ENCODE measurements at regions not wholly inside any gene's neighbourhood (a gene's known extent, or its start where the extent isn't known, plus 50 kb on each side); places are given as distances from the start of the nearest gene placed in this dataset.
"Not testable (repeated sequence)": the region's sequence is repeated elsewhere in the genome, so short reads cannot be mapped to it uniquely, and the experiment has no call there.

DNA sequence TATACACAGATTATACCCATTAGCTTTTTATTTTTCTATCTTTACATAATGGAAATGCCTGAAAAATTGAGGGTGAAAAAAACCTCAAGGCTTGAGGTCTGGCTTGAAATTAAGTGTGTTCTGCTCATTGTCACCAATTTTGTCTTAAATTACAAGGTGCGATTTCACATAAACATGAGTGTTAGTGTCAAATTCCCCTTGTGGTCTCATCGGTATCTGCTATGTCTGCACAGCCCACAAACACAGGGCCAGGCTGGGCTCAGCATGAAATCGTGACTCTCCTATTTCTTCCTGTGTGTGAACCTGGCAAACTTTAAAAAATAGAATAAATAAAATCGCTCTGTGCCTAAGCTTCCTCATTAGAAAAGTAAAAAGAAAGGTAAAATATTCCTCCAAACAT is 109.1 kb downstream of the CRLF2 start:
- DNase-seq = no peak

DNA sequence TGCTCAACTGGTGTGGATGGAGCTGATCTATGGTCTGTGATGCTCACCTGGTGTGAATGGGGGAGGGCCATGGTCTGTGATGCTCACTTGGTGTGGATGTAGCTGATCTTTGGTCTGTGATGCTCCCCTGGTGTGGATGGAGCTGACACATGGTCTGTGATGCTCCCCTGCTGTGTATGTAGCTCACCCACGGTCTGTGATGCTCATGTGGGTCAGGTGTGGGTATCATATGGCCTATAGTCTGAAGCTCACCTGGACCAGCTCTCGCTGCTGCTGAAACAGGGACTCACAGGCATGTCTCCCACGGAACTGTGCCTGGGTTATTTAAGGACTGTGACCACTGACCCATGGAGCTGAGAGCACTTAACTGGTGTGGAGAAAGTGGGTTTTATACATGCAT is 109.7 kb downstream of the CRLF2 start:
- no peak for DNase-seq

DNA sequence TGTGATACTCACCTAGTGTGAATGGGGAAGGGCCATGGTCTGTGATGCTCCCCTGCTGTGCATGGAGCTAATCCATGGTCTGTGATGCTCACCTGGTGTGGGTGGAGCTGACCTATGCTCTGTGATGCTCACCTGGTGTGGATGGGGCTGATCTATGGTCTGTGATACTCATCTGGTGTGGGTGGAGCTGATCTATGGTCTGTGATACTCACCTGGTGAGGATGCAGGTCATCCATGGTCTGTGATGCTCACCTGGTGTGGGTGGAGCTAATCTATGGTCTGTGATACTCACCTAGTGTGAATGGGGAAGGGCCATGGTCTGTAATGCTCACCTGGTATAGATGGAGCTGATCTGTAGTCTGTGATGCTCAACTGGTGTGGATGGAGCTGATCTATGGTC is 110.2 kb downstream of the CRLF2 start:
- not testable (repeated sequence) for DNase-seq

DNA sequence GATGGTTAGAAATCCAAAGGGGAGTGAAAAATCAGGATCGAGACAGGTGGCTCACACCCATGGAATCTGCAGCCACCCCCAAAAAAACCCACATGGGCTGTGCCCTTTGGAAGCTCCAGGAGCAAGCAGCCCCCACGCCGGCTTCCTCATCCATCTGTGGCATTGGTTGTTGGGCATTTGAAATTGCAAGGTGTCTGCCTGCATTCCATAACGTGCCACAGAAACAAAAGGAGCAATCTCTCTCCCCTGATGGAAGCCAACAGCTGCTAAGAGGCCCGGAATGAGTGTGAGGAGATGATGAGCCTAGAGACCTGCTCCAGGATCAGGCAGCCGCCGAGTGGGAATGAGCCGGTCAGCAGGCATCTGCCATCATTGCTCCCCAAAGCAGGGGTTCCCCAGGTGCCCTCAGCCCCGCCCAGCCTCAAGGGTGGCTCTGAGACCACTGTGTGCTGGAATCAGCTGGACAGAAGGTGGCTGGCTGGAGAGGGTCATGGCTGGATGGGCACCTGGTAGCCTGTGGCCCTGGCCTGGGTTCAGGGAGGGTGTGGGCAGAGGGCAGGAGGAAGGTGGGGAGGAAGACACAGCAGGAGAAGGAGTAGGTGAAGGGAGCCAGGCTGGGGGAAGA is 113.2 kb downstream of the CRLF2 start:
- DNase-seq = no peak

GRCh38 chrX:1097328-1097727 is 115.1 kb downstream of the CRLF2 start:
- no peak for DNase-seq

DNA sequence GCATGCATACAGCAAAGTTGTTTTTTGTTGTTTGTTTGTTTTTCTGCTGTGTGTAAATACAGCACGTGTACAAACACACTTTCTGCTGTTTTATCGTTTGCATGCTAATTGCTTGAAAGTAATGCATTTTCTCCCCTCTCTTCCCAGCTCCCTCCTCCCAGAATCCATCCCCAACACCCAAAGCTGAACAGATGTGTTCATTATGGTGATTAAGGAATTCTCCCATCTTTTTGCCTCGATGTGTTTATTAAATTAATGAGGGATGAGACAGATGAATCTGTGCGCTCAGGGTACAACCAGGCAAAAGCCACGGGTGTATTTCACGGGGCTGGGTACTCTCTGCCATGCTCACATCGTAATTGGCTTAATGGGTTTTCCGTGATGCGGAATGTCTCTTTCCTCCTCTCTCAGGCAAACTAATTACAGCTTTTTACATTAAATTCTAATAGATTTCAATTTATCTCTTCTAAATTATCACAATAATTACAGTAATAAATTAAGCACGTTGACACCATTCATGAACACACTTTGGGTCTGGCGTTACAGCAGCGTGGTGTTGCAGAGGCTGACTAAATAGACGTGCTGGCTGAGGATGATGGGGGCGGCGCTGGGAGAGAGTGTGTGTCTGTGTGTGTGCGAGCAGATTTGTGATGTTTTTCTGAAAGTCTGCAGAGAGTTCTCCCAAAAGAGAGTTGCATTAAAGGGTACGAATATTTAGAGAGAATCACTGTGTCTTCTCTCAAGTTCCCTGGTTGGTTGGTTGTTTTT is 117.7 kb downstream of the CRLF2 start:
- DNase-seq = no peak

GRCh38 chrX:1093586-1094421 is 118.6 kb downstream of the CRLF2 start:
- no peak for DNase-seq

- DNase-seq = no peak
Measured at GRCh38 chrX:1093121-1093520, 119.3 kb downstream of the CRLF2 start.

DNA sequence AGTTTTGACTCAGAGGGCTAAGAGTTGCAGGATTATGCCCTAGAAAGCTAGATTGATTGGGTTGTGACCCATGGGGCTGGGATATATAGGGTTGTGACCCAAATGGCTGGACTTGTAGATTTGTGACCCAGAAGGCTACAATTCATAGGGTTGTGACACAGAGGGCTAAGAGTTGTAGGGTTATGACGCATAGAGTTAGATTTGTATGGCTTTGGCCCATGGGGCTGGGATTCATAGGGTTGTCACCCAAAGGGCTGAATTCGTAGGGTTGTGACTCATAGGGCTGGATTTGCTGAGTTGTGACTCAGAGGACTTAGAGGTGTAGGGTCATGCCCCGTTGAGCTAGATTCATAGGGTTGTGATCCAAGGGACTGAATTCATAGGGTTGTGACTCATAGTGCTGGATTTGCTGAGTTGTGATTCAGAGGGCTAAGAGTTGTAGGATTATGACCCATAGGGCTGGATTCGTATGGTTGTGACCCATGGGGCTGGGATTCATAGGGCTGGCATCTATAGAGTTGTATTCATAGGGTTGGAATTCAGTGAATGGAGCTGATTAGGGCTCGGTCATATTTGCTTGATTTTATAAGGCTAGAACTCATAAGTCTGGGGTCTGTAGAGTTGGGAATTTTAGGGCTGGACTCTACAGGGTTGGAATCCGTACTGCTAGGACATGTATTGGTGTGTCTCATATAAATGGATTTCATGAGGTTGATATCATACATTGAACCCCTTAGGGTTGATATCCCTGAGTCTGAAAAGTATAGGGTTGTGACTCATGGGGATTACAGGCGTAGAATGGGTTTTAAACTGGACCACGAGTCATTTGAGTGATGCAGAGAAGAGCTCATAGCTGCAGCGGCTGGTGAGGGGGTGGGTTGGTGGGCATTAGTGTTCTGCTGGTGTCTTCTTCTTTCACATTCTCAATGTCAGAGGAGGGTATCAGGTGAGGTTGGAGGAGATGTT is 125.7 kb downstream of the CRLF2 start:
- no peak for DNase-seq

GRCh38 chrX:1085871-1086270 is 126.6 kb downstream of the CRLF2 start:
- not testable (repeated sequence) for DNase-seq

DNA sequence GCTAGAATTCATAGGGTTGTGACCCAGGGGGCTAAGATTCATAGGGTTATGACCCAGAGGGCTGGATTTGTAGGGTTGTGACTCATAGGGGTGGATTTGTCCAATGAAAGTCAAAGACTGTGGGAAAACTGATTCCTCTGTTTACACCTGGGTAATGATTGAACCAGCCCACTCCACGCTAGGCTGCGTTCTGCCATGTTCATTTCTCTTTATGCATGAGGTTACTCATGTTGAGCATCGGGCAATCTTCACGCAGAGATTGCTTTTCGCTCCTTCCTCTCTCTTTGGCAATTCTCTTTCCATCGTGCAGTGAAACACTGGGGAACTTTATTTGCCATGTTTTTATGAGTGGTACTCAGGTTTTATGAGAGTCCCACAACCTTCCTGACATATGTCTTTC is 127.8 kb downstream of the CRLF2 start:
- DNase-seq = no peak

- DNase-seq = peak in 7 of 51 donors; percentile 1 to 30 (median 8)
Measured at GRCh38 chrX:1076871-1077651, 135.4 kb downstream of the CRLF2 start.

DNA sequence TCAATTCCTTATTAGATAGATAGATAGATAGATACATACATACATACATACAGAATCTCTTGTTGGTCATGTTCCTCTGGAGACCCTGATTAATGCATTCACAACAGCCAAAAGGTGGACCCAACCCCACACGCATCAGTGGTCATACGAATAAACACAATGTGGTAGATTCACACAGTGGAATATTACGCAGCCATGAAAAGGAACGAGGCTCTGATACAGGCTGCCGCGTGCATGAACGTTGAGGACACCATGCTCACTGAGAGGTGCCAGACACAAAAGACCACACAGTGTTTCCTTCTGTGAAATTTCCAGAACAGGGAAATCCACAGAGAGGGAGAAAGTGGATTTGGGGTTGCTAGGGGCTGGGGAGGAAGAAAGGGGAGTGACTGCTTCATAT is 136.7 kb downstream of the CRLF2 start:
- no peak for DNase-seq

- DNase-seq = no peak
Measured at GRCh38 chrX:1075156-1075555, 137.3 kb downstream of the CRLF2 start.

GRCh38 chrX:1074755-1075154 is 137.7 kb downstream of the CRLF2 start:
- DNase-seq = no peak

DNA sequence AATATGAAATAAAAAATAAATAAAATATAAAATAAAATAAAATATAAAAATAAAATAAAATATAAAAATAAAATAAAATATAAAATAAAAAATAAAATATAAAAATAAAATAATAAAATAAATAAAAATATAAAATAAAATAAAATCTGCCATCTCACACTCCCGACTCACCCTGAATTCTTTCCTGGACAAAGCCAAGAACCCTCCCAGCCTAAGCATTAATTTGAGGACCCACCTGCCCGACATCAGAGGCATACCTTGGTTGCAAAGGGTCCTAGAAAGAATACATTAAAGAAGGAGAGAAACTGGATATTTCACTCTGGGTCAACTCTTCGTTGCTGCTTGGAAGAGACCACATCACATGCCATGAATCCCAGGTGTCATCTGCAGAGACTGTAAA is 138.3 kb downstream of the CRLF2 start:
- no peak for DNase-seq

GRCh38 chrX:1072637-1073377 is 139.6 kb downstream of the CRLF2 start:
- DNase-seq = no peak

DNA sequence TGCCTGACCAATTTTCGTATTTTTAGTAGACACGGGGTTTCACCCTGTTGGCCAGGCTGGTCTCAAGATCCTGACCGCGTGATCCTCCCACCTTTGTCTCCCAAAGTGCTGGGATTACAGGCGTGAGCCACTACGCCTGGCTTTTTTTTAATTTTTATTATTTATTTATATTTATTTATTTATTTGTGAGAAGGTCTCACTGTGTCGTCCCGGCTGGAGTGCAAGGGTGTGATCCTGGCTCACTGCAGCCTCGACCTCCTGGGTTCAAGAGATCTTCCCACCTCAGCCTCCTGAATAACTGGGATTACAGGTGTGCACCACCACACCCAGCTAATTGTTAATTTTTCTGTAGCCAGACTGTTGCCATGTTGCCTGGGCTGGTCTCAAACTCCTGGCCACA is 141.1 kb downstream of the CRLF2 start:
- no peak for DNase-seq

- no peak for DNase-seq
Measured at GRCh38 chrX:1062351-1062750, 150.1 kb downstream of the CRLF2 start.

- DNase-seq = no peak
Measured at GRCh38 chrX:1060562-1060960, 151.9 kb downstream of the CRLF2 start.
